Tibial nerve (tissue), 3 donors: ENCODE measurements at regions not wholly inside any gene's neighbourhood (a gene's known extent, or its start where the extent isn't known, plus 50 kb on each side); places are given as distances from the start of the nearest gene placed in this dataset.
"Not testable (repeated sequence)": the region's sequence is repeated elsewhere in the genome, so short reads cannot be mapped to it uniquely, and the experiment has no call there.

Source experiments
- POLR2A ChIP-seq, 2 donors: fragments of 450-650 bp; IDR thresholded peaks; one replicate each; pipeline ENCODE4 v1.6.1; 2017; ENCODE audit warnings: antibody characterized with exemption in 2 of 2, mild to moderate bottlenecking in 2 of 2, moderate library complexity in 2 of 2
- TF ChIP-seq, protein P1 (sequence below), 5 experiments: fragments of 200-600 bp in 3 of 5; fragments of 450-650 bp in 2 of 5; sonication (generic) in 3 of 5; IDR thresholded peaks; one replicate each; pipeline ENCODE4 v1.5.1; 2016 to 2019; ENCODE audit warnings: antibody characterized with exemption in 5 of 5, mild to moderate bottlenecking in 3 of 5, moderate library complexity in 2 of 5

DNA sequence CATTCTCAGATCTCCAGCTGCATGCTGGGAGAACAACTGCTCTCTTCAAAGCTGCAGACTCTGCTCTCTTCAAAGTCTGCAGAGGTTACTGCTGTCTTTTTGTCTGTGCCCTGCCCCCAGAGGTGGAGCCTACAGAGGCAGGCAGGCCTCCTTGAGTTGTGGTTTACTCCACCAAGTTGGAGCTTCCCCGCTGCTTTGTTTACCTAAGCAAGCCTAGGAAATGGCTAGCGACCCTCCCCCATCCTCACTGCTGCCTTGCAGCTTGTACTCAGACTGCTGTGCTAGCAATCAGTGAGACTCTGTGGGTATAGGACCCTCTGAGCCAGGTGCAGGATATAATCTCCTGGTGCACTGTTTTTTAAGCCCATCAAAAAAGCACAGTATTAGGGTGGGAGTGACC lies 591.7 kb downstream of the ALG10 start:
- TF ChIP-seq, protein P1, sequence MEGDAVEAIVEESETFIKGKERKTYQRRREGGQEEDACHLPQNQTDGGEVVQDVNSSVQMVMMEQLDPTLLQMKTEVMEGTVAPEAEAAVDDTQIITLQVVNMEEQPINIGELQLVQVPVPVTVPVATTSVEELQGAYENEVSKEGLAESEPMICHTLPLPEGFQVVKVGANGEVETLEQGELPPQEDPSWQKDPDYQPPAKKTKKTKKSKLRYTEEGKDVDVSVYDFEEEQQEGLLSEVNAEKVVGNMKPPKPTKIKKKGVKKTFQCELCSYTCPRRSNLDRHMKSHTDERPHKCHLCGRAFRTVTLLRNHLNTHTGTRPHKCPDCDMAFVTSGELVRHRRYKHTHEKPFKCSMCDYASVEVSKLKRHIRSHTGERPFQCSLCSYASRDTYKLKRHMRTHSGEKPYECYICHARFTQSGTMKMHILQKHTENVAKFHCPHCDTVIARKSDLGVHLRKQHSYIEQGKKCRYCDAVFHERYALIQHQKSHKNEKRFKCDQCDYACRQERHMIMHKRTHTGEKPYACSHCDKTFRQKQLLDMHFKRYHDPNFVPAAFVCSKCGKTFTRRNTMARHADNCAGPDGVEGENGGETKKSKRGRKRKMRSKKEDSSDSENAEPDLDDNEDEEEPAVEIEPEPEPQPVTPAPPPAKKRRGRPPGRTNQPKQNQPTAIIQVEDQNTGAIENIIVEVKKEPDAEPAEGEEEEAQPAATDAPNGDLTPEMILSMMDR (IDR thresholded peaks at IDR 0.05) = not testable (repeated sequence)
- TF ChIP-seq POLR2A (IDR thresholded peaks at IDR 0.05) = not testable (repeated sequence)
